HG02973 (cell line): ENCODE measurements at regions not wholly inside any gene's neighbourhood (a gene's known extent, or its start where the extent isn't known, plus 50 kb on each side); places are given as distances from the start of the nearest gene placed in this dataset.
"Not testable (repeated sequence)": the region's sequence is repeated elsewhere in the genome, so short reads cannot be mapped to it uniquely, and the experiment has no call there.

Experiments
- ATAC-seq: cut with Tn5 transposase; IDR thresholded peaks from one replicate; pipeline ENCODE4 v1.9.1; 2021; ENCODE audit warnings: moderate library complexity; ENCODE audit not compliant: unreplicated experiment

GRCh38 chr14:46596236-46596635 is 55.3 kb downstream of the RPL10L start:
- no peak for ATAC-seq

- no peak for ATAC-seq
Measured at GRCh38 chr14:46582826-46583225, 68.8 kb downstream of the RPL10L start.

GRCh38 chr14:46581036-46581671 is 70.4 kb downstream of the RPL10L start:
- no peak for ATAC-seq

- no peak for ATAC-seq
Measured at GRCh38 chr14:46574978-46575375, 76.6 kb downstream of the RPL10L start.

GRCh38 chr14:46574221-46574977 is 77.2 kb downstream of the RPL10L start:
- no peak for ATAC-seq

- ATAC-seq = no peak
Measured at GRCh38 chr14:46573498-46573897, 78.1 kb downstream of the RPL10L start.

- no peak for ATAC-seq
Measured at GRCh38 chr14:46571970-46572369, 79.6 kb downstream of the RPL10L start.

- ATAC-seq = not testable (repeated sequence)
Measured at GRCh38 chr14:46568161-46568560, 83.4 kb downstream of the RPL10L start.

GRCh38 chr14:46550836-46551235 is 100.7 kb downstream of the RPL10L start:
- ATAC-seq = no peak

- ATAC-seq = no peak
Measured at GRCh38 chr14:46540986-46541385, 110.6 kb downstream of the RPL10L start.

GRCh38 chr14:46519121-46519520 is 132.5 kb downstream of the RPL10L start:
- ATAC-seq = no peak

- ATAC-seq = not testable (repeated sequence)
Measured at GRCh38 chr14:46508752-46509151, 142.8 kb downstream of the RPL10L start.

GRCh38 chr14:46499521-46499920 is 152.1 kb downstream of the RPL10L start:
- ATAC-seq = no peak

GRCh38 chr14:46496409-46496808 is 155.2 kb downstream of the RPL10L start:
- ATAC-seq = no peak

- ATAC-seq = peak; percentile 98
Measured at GRCh38 chr14:46490238-46490685, 161.3 kb downstream of the RPL10L start.

- no peak for ATAC-seq
Measured at GRCh38 chr14:46488374-46488773, 163.2 kb downstream of the RPL10L start.

GRCh38 chr14:46487582-46488350 is 163.8 kb downstream of the RPL10L start:
- ATAC-seq = no peak

GRCh38 chr14:46482200-46482599 is 169.4 kb downstream of the RPL10L start:
- no peak for ATAC-seq

GRCh38 chr14:46480817-46481216 is 170.8 kb downstream of the RPL10L start:
- ATAC-seq = no peak

GRCh38 chr14:46472261-46472660 is 179.3 kb downstream of the RPL10L start:
- ATAC-seq = no peak

GRCh38 chr14:46464341-46464740 is 187.2 kb downstream of the RPL10L start:
- no peak for ATAC-seq

- ATAC-seq = no peak
Measured at GRCh38 chr14:46451800-46452199, 199.8 kb downstream of the RPL10L start.
